Trophoblast cell (in vitro differentiated cells and primary cell): ENCODE measurements at regions not wholly inside any gene's neighbourhood (a gene's known extent, or its start where the extent isn't known, plus 50 kb on each side); places are given as distances from the start of the nearest gene placed in this dataset.

Source experiments
- DNase-seq, 2 donors: peaks; one replicate each; pipeline ENCODE4 v3.0.0-alpha.2; 2016
- H2AFZ ChIP-seq: 2 replicates; pipeline ENCODE4 v1.6.1; 2013; ENCODE audit warnings: low read length, moderate library complexity, mild to moderate bottlenecking; ENCODE audit not compliant: insufficient read depth, poor library complexity
- H2AK5ac ChIP-seq: 2 replicates; pipeline ENCODE4 v1.6.1; 2013; ENCODE audit warnings: mild to moderate bottlenecking, low read length
- H2BK120ac ChIP-seq: 2 replicates; pipeline ENCODE4 v1.6.1; 2013; ENCODE audit warnings: low read length, mild to moderate bottlenecking, moderate library complexity; ENCODE audit not compliant: insufficient read depth, poor library complexity
- H2BK12ac ChIP-seq: 2 replicates; pipeline ENCODE4 v1.6.1; 2013; ENCODE audit warnings: mild to moderate bottlenecking, low read length, moderate library complexity
- H2BK5ac ChIP-seq: 2 replicates; pipeline ENCODE4 v1.6.1; 2013; ENCODE audit warnings: low read length, low read depth, moderate library complexity, mild to moderate bottlenecking; ENCODE audit not compliant: poor library complexity
- H3K14ac ChIP-seq: 2 replicates; pipeline ENCODE4 v1.6.1; 2013; ENCODE audit warnings: mild to moderate bottlenecking, low read length
- H3K18ac ChIP-seq: 2 replicates; pipeline ENCODE4 v1.6.1; 2013; ENCODE audit warnings: mild to moderate bottlenecking, low read length
- H3K23ac ChIP-seq: 2 replicates; pipeline ENCODE4 v1.6.1; 2013; ENCODE audit warnings: low read length
- H3K27ac ChIP-seq: 2 replicates; pipeline ENCODE4 v1.5.1; 2013; ENCODE audit warnings: low read depth, mild to moderate bottlenecking, inconsistent platforms, low read length, moderate library complexity
- H3K27me3 ChIP-seq: 2 replicates; pipeline ENCODE4 v1.6.1; 2013; ENCODE audit warnings: inconsistent platforms, mild to moderate bottlenecking, low read length, moderate library complexity; ENCODE audit not compliant: insufficient read depth
- H3K36me3 ChIP-seq, 2 experiments: 1 replicate in 1 of 2; 2 replicates in 1 of 2; pipeline ENCODE4 v1.6.1; 2013; ENCODE audit warnings: low read length in 2 of 2, mild to moderate bottlenecking in 2 of 2, moderate library complexity in 1 of 2; ENCODE audit not compliant: insufficient read depth in 2 of 2, control insufficient read depth in 1 of 2
- H3K4ac ChIP-seq: 2 replicates; pipeline ENCODE4 v1.6.1; 2013; ENCODE audit warnings: low read depth, mild to moderate bottlenecking, low read length, moderate library complexity
- H3K4me1 ChIP-seq, 2 experiments: 1 replicate in 1 of 2; 2 replicates in 1 of 2; pipeline ENCODE4 v1.6.1; 2013; ENCODE audit warnings: low read length in 2 of 2, mild to moderate bottlenecking in 2 of 2, moderate library complexity in 1 of 2; ENCODE audit not compliant: insufficient read depth in 2 of 2, control insufficient read depth in 1 of 2
- H3K4me2 ChIP-seq: 2 replicates; pipeline ENCODE4 v1.6.1; 2013; ENCODE audit warnings: inconsistent platforms, mild to moderate bottlenecking, low read length, moderate library complexity
- H3K4me3 ChIP-seq: 2 replicates; pipeline ENCODE4 v1.5.1; 2013; ENCODE audit warnings: mild to moderate bottlenecking, low read depth, low read length, inconsistent platforms
- H3K79me1 ChIP-seq: one replicate; pipeline ENCODE4 v1.6.1; 2013; ENCODE audit warnings: low read length
- H3K79me2 ChIP-seq: 2 replicates; pipeline ENCODE4 v1.6.1; 2013; ENCODE audit warnings: low read length, mild to moderate bottlenecking; ENCODE audit not compliant: control insufficient read depth, insufficient read depth, poor library complexity
- H3K9ac ChIP-seq: 2 replicates; pipeline ENCODE4 v1.6.1; 2013; ENCODE audit warnings: mild to moderate bottlenecking, low read length
- H3K9me3 ChIP-seq: 2 replicates; pipeline ENCODE4 v1.6.1; 2013; ENCODE audit warnings: low read depth, mild to moderate bottlenecking, control low read depth, inconsistent platforms, low read length; ENCODE audit not compliant: insufficient read depth
- H4K12ac ChIP-seq: 2 replicates; pipeline ENCODE4 v1.6.1; 2013; ENCODE audit warnings: low read depth, mild to moderate bottlenecking, low read length, moderate library complexity
- H4K8ac ChIP-seq: 2 replicates; pipeline ENCODE4 v1.6.1; 2013; ENCODE audit warnings: low read depth, mild to moderate bottlenecking, low read length, moderate library complexity
- H4K91ac ChIP-seq: one replicate; pipeline ENCODE4 v1.6.1; 2013; ENCODE audit warnings: low read depth, mild to moderate bottlenecking, low read length, moderate library complexity
- WGBS: extraction: QIAGEN DNeasy Blood & Tissue Kit; methylation state at CpG from one replicate; pipeline ENCODE4 v1.1.7; 2013; ENCODE audit warnings: missing lambda C conversion rate; ENCODE audit not compliant: insufficient read length, insufficient coverage; ENCODE audit errors: extremely low coverage; 5-methylcytosine and 5-hydroxymethylcytosine counted together

GRCh38 chr20:10761786-10762185 lies 88.0 kb upstream of the JAG1 start:
- H3K4me3 ChIP-seq, result no peak overlapping the region
- H3K79me1 ChIP-seq, result no peaks in the 10 kb centered on the region
- no peak overlapping the region for H2BK120ac ChIP-seq
- H4K8ac ChIP-seq, result no peak overlapping the region
- no peak overlapping the region for H3K23ac ChIP-seq
- no peak overlapping the region for H3K4me2 ChIP-seq
- H3K79me2 ChIP-seq, result no peaks in the 10 kb centered on the region
- peaks cover under 1% of the 10 kb centered on the region for H3K9me3 ChIP-seq
- H3K36me3 ChIP-seq, result no peaks in the 10 kb centered on the region
- H4K91ac ChIP-seq, result no peak overlapping the region
- no peak overlapping the region for H2AK5ac ChIP-seq
- no peak overlapping the region for H4K12ac ChIP-seq
- DNase-seq, result no peak
- H2BK5ac ChIP-seq, result no peak overlapping the region
- H3K18ac ChIP-seq, result no peak overlapping the region
- H3K4ac ChIP-seq, result no peak overlapping the region
- H3K9ac ChIP-seq, result no peak overlapping the region
- no peaks in the 10 kb centered on the region for H3K4me1 ChIP-seq
- no peak overlapping the region for H3K27ac ChIP-seq
- H3K27me3 ChIP-seq, result no peaks in the 10 kb centered on the region
- H2AFZ ChIP-seq, result no peak overlapping the region
- no peak overlapping the region for H3K14ac ChIP-seq
- WGBS, result no CpG with 5 or more reads among the region's 8 CpGs
- no peak overlapping the region for H2BK12ac ChIP-seq

DNA sequence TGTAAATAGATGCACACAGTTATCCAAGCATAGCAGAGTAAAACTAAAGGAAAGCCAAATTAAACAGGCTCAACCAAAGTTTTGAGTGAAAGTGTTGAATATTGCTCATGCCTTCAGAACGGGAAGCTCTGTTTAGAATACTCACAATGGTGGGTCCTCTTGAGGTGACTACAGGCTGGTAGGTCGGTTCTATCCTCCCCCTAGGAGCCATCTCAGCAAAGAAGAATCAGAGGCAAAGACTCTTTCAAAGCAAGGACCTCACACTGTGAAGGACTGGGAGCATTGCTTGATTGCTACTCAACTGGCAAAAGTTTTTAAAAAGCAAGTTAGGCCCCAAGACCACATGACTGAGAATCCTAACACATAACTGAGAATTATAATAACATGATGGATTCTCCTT lies 88.4 kb upstream of the JAG1 start:
- Histone ChIP-seq H3K4ac (no peak overlapping the region), H2BK120ac (no peak overlapping the region), H4K91ac (no peak overlapping the region), H3K4me1 (no peaks in the 10 kb centered on the region), H2AK5ac (no peak overlapping the region), H3K4me3 (no peak overlapping the region), H4K12ac (no peak overlapping the region), H3K9me3 (no peaks in the 10 kb centered on the region), H3K79me2 (no peaks in the 10 kb centered on the region), H2BK5ac (no peak overlapping the region), H3K36me3 (no peaks in the 10 kb centered on the region), H2AFZ (no peak overlapping the region), H3K27ac (no peak overlapping the region), H3K79me1 (no peaks in the 10 kb centered on the region), H3K4me2 (no peak overlapping the region), H3K18ac (no peak overlapping the region), H3K9ac (no peak overlapping the region), H2BK12ac (no peak overlapping the region), H3K14ac (no peak overlapping the region), H3K23ac (no peak overlapping the region), H4K8ac (no peak overlapping the region), H3K27me3 (no peaks in the 10 kb centered on the region)
- DNase-seq, result no peak
- no CpG with 5 or more reads among the region's 2 CpGs for WGBS

DNA sequence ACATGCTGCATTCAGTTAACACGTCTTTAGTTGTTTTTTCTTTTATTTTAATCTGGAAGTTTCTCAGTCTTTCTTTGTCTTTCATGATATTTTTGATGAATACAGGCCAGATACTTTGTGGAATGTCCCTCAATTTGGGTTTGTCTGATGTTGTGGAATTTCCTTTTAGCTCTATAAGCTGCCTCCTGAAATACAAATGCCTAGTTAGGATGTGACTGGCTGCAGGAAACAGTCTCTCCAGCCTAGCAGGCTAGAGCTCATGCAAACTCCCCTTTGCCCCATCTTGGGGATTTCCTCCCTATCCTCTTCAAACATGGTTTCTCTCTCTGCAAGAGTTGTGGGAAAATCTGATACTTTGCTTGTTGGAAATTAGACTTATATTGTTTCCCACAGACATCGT lies 89.3 kb upstream of the JAG1 start:
- H3K79me2 ChIP-seq, result no peaks in the 10 kb centered on the region
- no peaks in the 10 kb centered on the region for H3K4me1 ChIP-seq
- H3K4ac ChIP-seq, result no peak overlapping the region
- no peak overlapping the region for H2BK120ac ChIP-seq
- H3K9me3 ChIP-seq, result no peaks in the 10 kb centered on the region
- no peak for DNase-seq
- H4K8ac ChIP-seq, result no peak overlapping the region
- H2BK12ac ChIP-seq, result no peak overlapping the region
- H3K4me2 ChIP-seq, result no peak overlapping the region
- no CpG with 5 or more reads among the region's 2 CpGs for WGBS
- no peak overlapping the region for H4K12ac ChIP-seq
- H4K91ac ChIP-seq, result no peak overlapping the region
- no peak overlapping the region for H3K14ac ChIP-seq
- no peak overlapping the region for H3K18ac ChIP-seq
- H3K4me3 ChIP-seq, result no peak overlapping the region
- no peak overlapping the region for H3K27ac ChIP-seq
- no peak overlapping the region for H2AK5ac ChIP-seq
- no peak overlapping the region for H3K9ac ChIP-seq
- no peaks in the 10 kb centered on the region for H3K27me3 ChIP-seq
- no peaks in the 10 kb centered on the region for H3K36me3 ChIP-seq
- H2AFZ ChIP-seq, result no peak overlapping the region
- no peak overlapping the region for H2BK5ac ChIP-seq
- H3K79me1 ChIP-seq, result no peaks in the 10 kb centered on the region
- no peak overlapping the region for H3K23ac ChIP-seq

DNA sequence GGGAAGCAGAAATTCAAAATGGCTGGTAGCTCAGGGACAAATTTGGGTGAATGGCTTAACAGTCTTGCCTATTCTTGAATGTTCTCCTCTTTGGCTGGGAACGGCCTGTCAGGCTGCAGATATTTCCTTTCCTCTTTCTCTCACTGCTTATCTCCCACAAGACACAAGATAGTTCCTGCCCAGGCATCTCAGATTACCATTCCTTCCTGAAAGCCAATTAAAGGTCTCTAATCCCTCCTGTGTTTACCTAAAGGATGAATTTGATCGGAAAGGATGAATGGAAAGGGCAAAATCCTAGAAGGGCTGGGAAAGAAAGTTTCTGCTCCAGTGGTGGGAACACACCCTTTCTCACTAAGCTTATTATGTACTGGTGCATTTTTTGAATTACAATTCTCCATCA lies 95.9 kb upstream of the JAG1 start:
- H4K12ac ChIP-seq, result no peak overlapping the region
- DNase-seq, result no peak

More for the DNA sequence above, 95.9 kb upstream of the JAG1 start:
- no peak overlapping the region for H4K91ac ChIP-seq
- H2AK5ac ChIP-seq, result no peak overlapping the region
- H3K18ac ChIP-seq, result no peak overlapping the region
- no peaks in the 10 kb centered on the region for H3K79me2 ChIP-seq
- no peak overlapping the region for H3K14ac ChIP-seq
- H3K4me1 ChIP-seq, result no peaks in the 10 kb centered on the region
- H3K9ac ChIP-seq, result no peak overlapping the region
- H3K27ac ChIP-seq, result no peak overlapping the region
- H3K4ac ChIP-seq, result no peak overlapping the region
- H3K4me3 ChIP-seq, result no peak overlapping the region
- WGBS, result no CpG with 5 or more reads among the region's 2 CpGs
- no peak overlapping the region for H2BK12ac ChIP-seq
- no peaks in the 10 kb centered on the region for H3K27me3 ChIP-seq
- H3K9me3 ChIP-seq, result no peaks in the 10 kb centered on the region
- H4K8ac ChIP-seq, result no peak overlapping the region
- no peaks in the 10 kb centered on the region for H3K79me1 ChIP-seq
- no peak overlapping the region for H3K23ac ChIP-seq
- no peak overlapping the region for H2AFZ ChIP-seq
- H2BK120ac ChIP-seq, result no peak overlapping the region
- H2BK5ac ChIP-seq, result no peak overlapping the region
- H3K36me3 ChIP-seq, result no peaks in the 10 kb centered on the region
- no peak overlapping the region for H3K4me2 ChIP-seq
